ENCODE measurements at regions not wholly inside any gene's neighbourhood (a gene's known extent, or its start where the extent isn't known, plus 50 kb on each side); places are given as distances from the start of the nearest gene placed in this dataset.

GRCh38 chr2:4020153-4020552 lies 316.8 kb downstream of the DCDC2C start:
- Histone ChIP-seq H3K9me3 (no peaks in the 10 kb centered on the region), H3K36me3 (no peaks in the 10 kb centered on the region), H3K4me1 (no peaks in the 10 kb centered on the region), H3K4me3 (replicated peaks in 1 of 3) (no peak overlapping the region), H3K27me3 (no peaks in the 10 kb centered on the region), H3K27ac (no peak overlapping the region)
- TF ChIP-seq CTCF (IDR thresholded peaks at IDR 0.05) (no peak), POLR2A (IDR thresholded peaks at IDR 0.05) (no peak)
- intact Hi-C loops (cut with DNase I): no loop called here
- DNase-seq: no peak
- WGBS, 2 donors: 46 to 51% methylated on average over 5 of the region's 5 CpGs

- no peak overlapping the region for H3K27ac ChIP-seq
- H3K4me3 ChIP-seq (replicated peaks in 1 of 3): no peak overlapping the region
- H3K9me3 ChIP-seq: no peaks in the 10 kb centered on the region
- 85 to 86% methylated on average over 10 of the region's 10 CpGs for WGBS, 2 donors
- H3K36me3 ChIP-seq: no peaks in the 10 kb centered on the region
- TF ChIP-seq POLR2A (IDR thresholded peaks at IDR 0.05) (no peak), CTCF (IDR thresholded peaks at IDR 0.05) (no peak)
- H3K27me3 ChIP-seq: no peaks in the 10 kb centered on the region
- no peak for DNase-seq
- intact Hi-C loops (cut with DNase I): no loop called here
- no peaks in the 10 kb centered on the region for H3K4me1 ChIP-seq
Observed at GRCh38 chr2:4020649-4021048, 317.3 kb downstream of the DCDC2C start.

- TF ChIP-seq POLR2A (IDR thresholded peaks at IDR 0.05) (no peak), CTCF (IDR thresholded peaks at IDR 0.05) (no peak)
- no peak overlapping the region for H3K27ac ChIP-seq
- H3K4me1 ChIP-seq: no peaks in the 10 kb centered on the region
- intact Hi-C loops (cut with DNase I): no loop called here
- no peaks in the 10 kb centered on the region for H3K27me3 ChIP-seq
- no peak overlapping the region for H3K4me3 ChIP-seq (replicated peaks in 1 of 3)
- WGBS, 2 donors: 74 to 78% methylated on average over 5 of the region's 5 CpGs
- H3K36me3 ChIP-seq: no peaks in the 10 kb centered on the region
- no peak for DNase-seq
- H3K9me3 ChIP-seq: no peaks in the 10 kb centered on the region
Observed at GRCh38 chr2:4024605-4025004, 321.2 kb downstream of the DCDC2C start.

GRCh38 chr2:4029081-4029480 lies 325.7 kb downstream of the DCDC2C start:
- WGBS, 2 donors: 79 to 81% methylated on average over 2 of the region's 2 CpGs

GRCh38 chr2:4039896-4040295 lies 336.5 kb downstream of the DCDC2C start:
- Histone ChIP-seq H3K27ac (no peak overlapping the region), H3K4me1 (no peaks in the 10 kb centered on the region), H3K9me3 (no peaks in the 10 kb centered on the region), H3K4me3 (replicated peaks in 1 of 3) (no peak overlapping the region), H3K27me3 (no peaks in the 10 kb centered on the region), H3K36me3 (no peaks in the 10 kb centered on the region)
- intact Hi-C loops (cut with DNase I): no loop called here
- no peak for DNase-seq
- 67 to 73% methylated on average over 7 of the region's 7 CpGs for WGBS, 2 donors
- TF ChIP-seq CTCF (IDR thresholded peaks at IDR 0.05) (no peak), POLR2A (IDR thresholded peaks at IDR 0.05) (no peak)

More at GRCh38 chr2:4029081-4029480, 325.7 kb downstream of the DCDC2C start:
- Histone ChIP-seq H3K36me3 (no peaks in the 10 kb centered on the region), H3K4me1 (no peaks in the 10 kb centered on the region), H3K9me3 (no peaks in the 10 kb centered on the region), H3K4me3 (replicated peaks in 1 of 3) (no peak overlapping the region), H3K27me3 (no peaks in the 10 kb centered on the region), H3K27ac (no peak overlapping the region)
- no peak for DNase-seq
- intact Hi-C loops (cut with DNase I): no loop called here
- TF ChIP-seq CTCF (IDR thresholded peaks at IDR 0.05) (no peak), POLR2A (IDR thresholded peaks at IDR 0.05) (no peak)

All from thyroid gland (tissue), 4 donors.